Right lobe of liver (tissue), 6 donors: ENCODE measurements at regions not wholly inside any gene's neighbourhood (a gene's known extent, or its start where the extent isn't known, plus 50 kb on each side); places are given as distances from the start of the nearest gene placed in this dataset.

Experiments
- ATAC-seq, 4 donors: fragments of 200-7000 bp; cut with Tn5 transposase; one replicate each; pipeline ENCODE4 v1.9.1; 2020; ENCODE audit warnings: mild to moderate bottlenecking in 4 of 4, moderate library complexity in 4 of 4
- DNase-seq, 3 donors: peaks; one replicate each; pipeline ENCODE4 v3.0.0-alpha.2; 2020
- H3K27ac ChIP-seq, 3 donors: fragments of 200-600 bp; one replicate each; pipeline ENCODE4 v1.8.0; 2022
- H3K27me3 ChIP-seq, 2 donors: fragments of 200-600 bp; one replicate each; pipeline ENCODE4 v1.8.0; 2022
- H3K36me3 ChIP-seq, 4 donors: fragments of 200-600 bp; sonication (generic) in 1 of 4; one replicate each; pipeline versions ENCODE4 v1.5.1 to v1.8.0; 2017 to 2022; ENCODE audit warnings: control low read depth in 1 of 4
- H3K4me1 ChIP-seq, 4 donors: fragments of 200-600 bp; sonication (generic) in 1 of 4; one replicate each; pipeline versions ENCODE4 v1.5.1 to v1.8.0; 2017 to 2022; ENCODE audit warnings: control low read depth in 1 of 4
- H3K4me3 ChIP-seq, 3 donors: fragments of 200-600 bp; one replicate each; pipeline ENCODE4 v1.8.0; 2022
- H3K9me3 ChIP-seq, 4 donors: fragments of 200-600 bp; sonication (generic) in 1 of 4; one replicate each; pipeline versions ENCODE4 v1.5.1 to v1.8.0; 2017 to 2022; ENCODE audit warnings: control low read depth in 1 of 4
- CTCF ChIP-seq, 4 donors: fragments of 200-600 bp in 3 of 4; fragments of 450-650 bp in 1 of 4; IDR thresholded peaks; one replicate each; pipeline versions ENCODE4 v1.5.1 to v1.8.0; 2016 to 2022; ENCODE audit warnings: antibody characterized with exemption in 4 of 4, mild to moderate bottlenecking in 2 of 4
- POLR2A ChIP-seq: fragments of 450-650 bp; IDR thresholded peaks from one replicate; pipeline ENCODE4 v1.6.1; 2017; ENCODE audit warnings: antibody characterized with exemption, mild to moderate bottlenecking
- WGBS: methylation state at CpG from one replicate; pipeline ENCODE4 v1.1.6; 2018; ENCODE audit warnings: low coverage, low lambda C conversion rate; ENCODE audit not compliant: insufficient coverage; ENCODE audit errors: missing lambda C conversion rate; 5-methylcytosine and 5-hydroxymethylcytosine counted together
- intact Hi-C, 2 donors: fragments of 100-400 bp; cut with DNase I; formaldehyde crosslinking; loops; one replicate each; pipeline versions ENCODE4 v1.11.2 to v1.14.1; 2022
- donor health status: DM: no; HTN: yes; CAD: no.
- donor health status: DM: no; HTN: no; CAD: no.
- donor health status: DM: no; HTN: no; CAD: no.
- donor health status: DM: no; HTN: yes; CAD: no.
- donor health status: DM: no; HTN: yes; CAD: no.

- no peaks in the 10 kb centered on the region for H3K4me1 ChIP-seq
- no peak for TF ChIP-seq POLR2A
- no peak for TF ChIP-seq CTCF (IDR thresholded peaks at IDR 0.05)
- intact Hi-C loops, result no loop called here
- DNase-seq, result no peak
- no peaks in the 10 kb centered on the region for H3K9me3 ChIP-seq
- no peak for ATAC-seq
- no peaks in the 10 kb centered on the region for H3K36me3 ChIP-seq
- H3K27me3 ChIP-seq, result no peaks in the 10 kb centered on the region
- H3K4me3 ChIP-seq, result no peak overlapping the region
- no peak overlapping the region for H3K27ac ChIP-seq
- WGBS, result 25% methylated on average over 4 of the region's 4 CpGs
Measured at GRCh38 chr18:65622436-65622835, 128.4 kb upstream of the CDH7 start.

- H3K4me1 ChIP-seq, result no peaks in the 10 kb centered on the region
- H3K27me3 ChIP-seq, result no peaks in the 10 kb centered on the region
- TF ChIP-seq CTCF (IDR thresholded peaks at IDR 0.05), result no peak
- no peak for TF ChIP-seq POLR2A
- no peak for ATAC-seq
- no peaks in the 10 kb centered on the region for H3K36me3 ChIP-seq
- H3K9me3 ChIP-seq, result no peaks in the 10 kb centered on the region
- DNase-seq, result no peak
- H3K27ac ChIP-seq, result no peak overlapping the region
- 61% methylated on average over 5 of the region's 9 CpGs for WGBS
- intact Hi-C loops, result no loop called here
- H3K4me3 ChIP-seq, result no peak overlapping the region
Measured at GRCh38 chr18:65620076-65620696, 130.6 kb upstream of the CDH7 start.

- no peak for DNase-seq
- Histone ChIP-seq H3K36me3 (no peaks in the 10 kb centered on the region), H3K27ac (no peak overlapping the region), H3K9me3 (no peaks in the 10 kb centered on the region), H3K4me1 (no peaks in the 10 kb centered on the region), H3K4me3 (no peak overlapping the region), H3K27me3 (no peaks in the 10 kb centered on the region)
- ATAC-seq, result no peak
- intact Hi-C loops, result no loop called here
- 15% methylated on average over 3 of the region's 3 CpGs for WGBS
- no peak for TF ChIP-seq CTCF (IDR thresholded peaks at IDR 0.05)
- TF ChIP-seq POLR2A, result no peak
Measured at GRCh38 chr18:65610939-65611338, 139.9 kb upstream of the CDH7 start.

- WGBS, result 62% methylated on average over 1 of the region's 1 CpG
- no peak for TF ChIP-seq POLR2A
- no peak for TF ChIP-seq CTCF (IDR thresholded peaks at IDR 0.05)
Measured at GRCh38 chr18:65608471-65608870, 142.3 kb upstream of the CDH7 start.

GRCh38 chr18:65607161-65607560 lies 143.7 kb upstream of the CDH7 start:
- WGBS, result 61% methylated on average over 3 of the region's 3 CpGs
- Histone ChIP-seq H3K4me1 (no peaks in the 10 kb centered on the region), H3K9me3 (no peaks in the 10 kb centered on the region), H3K27ac (no peak overlapping the region), H3K4me3 (no peak overlapping the region), H3K36me3 (no peaks in the 10 kb centered on the region), H3K27me3 (no peaks in the 10 kb centered on the region)
- intact Hi-C loops, result no loop called here
- ATAC-seq, result no peak
- DNase-seq, result no peak
- TF ChIP-seq POLR2A (no peak), CTCF (IDR thresholded peaks at IDR 0.05) (no peak)

More at GRCh38 chr18:65608471-65608870, 142.3 kb upstream of the CDH7 start:
- Histone ChIP-seq H3K4me1 (no peaks in the 10 kb centered on the region), H3K27me3 (no peaks in the 10 kb centered on the region), H3K27ac (no peak overlapping the region), H3K4me3 (no peak overlapping the region), H3K9me3 (no peaks in the 10 kb centered on the region), H3K36me3 (no peaks in the 10 kb centered on the region)
- intact Hi-C loops, result no loop called here
- no peak for DNase-seq
- ATAC-seq, result no peak
